ENCODE measurements at regions not wholly inside any gene's neighbourhood (a gene's known extent, or its start where the extent isn't known, plus 50 kb on each side); places are given as distances from the start of the nearest gene placed in this dataset.

- no peak for TF ChIP-seq POLR2A (IDR thresholded peaks at IDR 0.05; ENCODE audit: low read length)
- no peak for TF ChIP-seq GATA1 (IDR thresholded peaks at IDR 0.05; ENCODE audit: low read depth, low read length)
Observed at GRCh38 chr3:18774319-18775088, 349.4 kb upstream of the SATB1 start.

Data from erythroblast (primary cell).